Epithelial cell of prostate (primary cell): ENCODE measurements at regions not wholly inside any gene's neighbourhood (a gene's known extent, or its start where the extent isn't known, plus 50 kb on each side); places are given as distances from the start of the nearest gene placed in this dataset.
"Not testable (repeated sequence)": the region's sequence is repeated elsewhere in the genome, so short reads cannot be mapped to it uniquely, and the experiment has no call there.

Source experiments
- DNase-seq: peaks from one replicate; pipeline ENCODE4 v3.0.0-alpha.2; 2011; ENCODE audit warnings: low read depth, low spot score
- H3K27ac ChIP-seq: fragments of 450-650 bp; 2 replicates; pipeline ENCODE4 v1.5.1; 2017; ENCODE audit warnings: mild to moderate bottlenecking

GRCh38 chr9:85487872-85488271 is 253.9 kb downstream of the AGTPBP1 start:
- H3K27ac ChIP-seq: no peak overlapping the region
- DNase-seq: no peak

DNA sequence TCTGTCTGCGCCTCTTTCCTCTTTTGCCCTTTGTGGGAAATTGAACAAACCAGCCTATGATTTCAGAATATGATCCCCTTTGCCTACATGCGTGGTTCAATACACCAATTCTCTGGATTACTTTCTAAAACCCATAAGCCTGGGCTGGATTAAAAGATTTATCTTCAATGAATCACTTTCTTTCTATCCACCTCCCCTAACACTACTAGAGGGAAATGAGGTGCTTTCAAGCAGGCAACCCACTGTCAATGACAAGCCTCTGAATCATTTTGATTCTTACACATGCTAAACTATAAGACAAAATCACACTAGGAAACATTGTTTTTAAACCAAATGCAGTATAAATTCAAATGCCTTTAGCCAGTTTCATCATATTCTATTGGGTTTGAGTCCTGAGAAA is 257.5 kb downstream of the AGTPBP1 start:
- no peak overlapping the region for H3K27ac ChIP-seq
- no peak for DNase-seq

DNA sequence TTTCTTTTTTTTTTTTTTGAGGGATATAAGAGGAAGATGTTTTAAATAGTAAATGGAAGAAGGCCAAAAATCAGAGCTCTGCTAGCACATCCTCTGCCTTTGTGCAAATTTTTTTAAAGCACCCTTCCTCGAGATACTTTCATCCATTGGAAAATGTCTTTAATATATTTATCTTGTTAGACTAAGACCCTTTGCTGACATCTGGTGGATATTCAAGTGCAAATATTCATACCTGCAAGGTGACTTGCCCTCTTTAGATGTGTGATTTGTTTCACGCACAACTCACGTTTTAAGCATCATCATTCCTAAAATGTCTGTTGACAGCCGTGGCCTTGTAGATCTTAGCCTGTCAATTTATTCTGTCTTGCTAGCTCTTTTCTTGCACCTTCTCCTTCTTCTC is 258.5 kb downstream of the AGTPBP1 start:
- no peak for DNase-seq
- H3K27ac ChIP-seq: no peak overlapping the region

DNA sequence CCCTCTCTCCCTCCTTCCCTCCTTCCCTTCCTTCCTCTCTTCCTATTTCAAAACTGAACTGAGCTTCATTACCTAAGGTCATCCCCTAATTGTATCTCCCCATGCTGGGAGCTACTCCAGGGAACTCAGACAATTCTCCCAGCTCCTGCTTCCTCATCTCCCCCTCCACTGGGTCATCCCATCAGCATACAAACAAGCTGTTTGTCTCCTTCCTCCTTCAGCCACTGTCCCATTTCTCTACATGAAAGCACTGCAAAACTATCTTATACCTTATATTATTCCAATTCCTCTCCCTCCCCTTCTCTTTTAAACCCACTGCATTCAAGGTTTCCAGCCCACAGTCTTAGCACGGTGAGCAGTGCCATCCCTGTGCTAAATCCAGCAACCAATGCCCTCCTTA is 262.4 kb downstream of the AGTPBP1 start:
- no peak for DNase-seq
- H3K27ac ChIP-seq: no peak overlapping the region

GRCh38 chr9:85478847-85479246 is 262.9 kb downstream of the AGTPBP1 start:
- no peak for DNase-seq

GRCh38 chr9:85474896-85475295 is 266.9 kb downstream of the AGTPBP1 start:
- not testable (repeated sequence) for H3K27ac ChIP-seq, DNase-seq

More at GRCh38 chr9:85478847-85479246, 262.9 kb downstream of the AGTPBP1 start:
- H3K27ac ChIP-seq: no peak overlapping the region

DNA sequence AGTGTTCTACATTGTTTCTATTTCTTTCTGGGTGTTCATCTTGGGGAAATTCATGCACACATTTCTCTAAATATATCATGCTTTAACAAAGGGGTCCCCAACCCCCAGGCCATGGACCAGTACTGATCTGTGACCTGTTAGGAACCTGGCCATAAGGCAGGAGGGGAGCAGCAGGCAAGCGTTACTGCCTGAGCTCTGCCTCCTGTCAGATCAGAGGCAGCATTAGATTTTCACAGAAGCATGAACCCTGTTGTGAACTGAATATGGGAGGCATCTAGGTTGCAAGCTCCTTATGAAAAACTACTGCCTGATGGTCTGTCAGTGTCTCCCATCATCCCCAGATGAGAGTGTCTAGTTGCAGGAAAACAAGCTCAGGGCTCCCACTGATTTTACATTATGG is 270.0 kb downstream of the AGTPBP1 start:
- DNase-seq: no peak
- no peak overlapping the region for H3K27ac ChIP-seq

DNA sequence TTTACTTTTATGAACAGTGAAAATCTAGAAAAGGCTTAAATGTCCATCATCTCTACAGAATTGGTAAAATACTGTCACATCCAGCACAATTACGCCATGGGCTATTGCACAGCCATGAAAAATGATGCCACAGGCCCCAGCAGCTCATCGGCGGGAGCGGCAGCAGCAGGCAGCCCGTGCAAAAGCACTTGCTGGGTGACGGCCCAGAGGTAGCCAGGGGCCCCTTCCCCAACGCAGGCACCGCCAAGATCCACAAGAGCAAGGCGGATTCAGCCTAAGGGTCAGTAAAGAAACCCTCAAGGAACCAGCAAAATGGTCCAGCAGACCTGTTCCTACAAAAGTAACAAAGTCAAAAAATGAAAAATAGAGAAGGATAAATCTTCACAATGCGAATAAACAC is 272.7 kb downstream of the AGTPBP1 start:
- DNase-seq: no peak
- no peak overlapping the region for H3K27ac ChIP-seq

DNA sequence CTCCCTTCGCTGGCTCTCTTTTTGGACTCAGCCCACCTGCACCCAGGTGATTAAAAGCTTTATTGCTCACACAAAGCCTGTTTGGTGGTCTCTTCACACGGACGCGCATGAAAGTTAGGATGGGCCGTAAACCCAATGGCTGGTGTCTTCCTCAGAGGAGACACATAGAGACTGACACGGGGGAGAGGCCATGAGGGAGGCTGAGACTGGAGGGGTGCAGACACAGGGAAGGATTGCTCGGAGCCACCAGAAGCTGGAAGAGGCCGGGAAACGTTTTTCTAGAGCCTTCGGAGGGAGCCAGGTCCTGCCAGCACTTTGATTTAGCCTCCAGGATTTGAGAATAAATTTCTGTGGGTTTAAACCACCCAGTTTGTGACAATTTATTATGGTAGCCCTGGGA is 274.9 kb downstream of the AGTPBP1 start:
- H3K27ac ChIP-seq: no peak overlapping the region
- DNase-seq: no peak

GRCh38 chr9:85458114-85458864 is 283.5 kb downstream of the AGTPBP1 start:
- not testable (repeated sequence) for DNase-seq, H3K27ac ChIP-seq

GRCh38 chr9:85453850-85454249 is 287.9 kb downstream of the AGTPBP1 start:
- no peak overlapping the region for H3K27ac ChIP-seq
- DNase-seq: no peak

- no peak overlapping the region for H3K27ac ChIP-seq
- no peak for DNase-seq
Observed at GRCh38 chr9:85452841-85453240, 288.9 kb downstream of the AGTPBP1 start.

DNA sequence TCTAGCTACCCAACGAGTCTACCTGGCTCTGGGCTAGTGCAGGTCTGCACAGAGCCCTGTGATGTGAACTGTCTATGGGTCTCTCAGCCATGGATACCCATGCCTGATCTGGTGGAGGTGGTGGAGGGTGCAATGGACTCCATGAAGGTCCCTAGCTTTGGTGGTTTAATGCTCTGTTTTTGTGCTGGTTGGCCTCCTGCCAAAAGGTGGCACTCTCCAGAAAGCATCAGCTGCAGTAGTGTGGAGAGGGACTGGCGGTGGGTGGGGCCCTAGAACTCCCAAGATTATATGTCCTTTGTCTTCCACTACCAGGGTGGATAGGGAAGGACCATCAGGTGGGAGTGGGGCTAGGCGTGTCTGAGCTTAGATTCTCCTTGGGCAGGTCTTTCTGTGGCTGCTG is 290.1 kb downstream of the AGTPBP1 start:
- H3K27ac ChIP-seq: no peak overlapping the region
- no peak for DNase-seq

DNA sequence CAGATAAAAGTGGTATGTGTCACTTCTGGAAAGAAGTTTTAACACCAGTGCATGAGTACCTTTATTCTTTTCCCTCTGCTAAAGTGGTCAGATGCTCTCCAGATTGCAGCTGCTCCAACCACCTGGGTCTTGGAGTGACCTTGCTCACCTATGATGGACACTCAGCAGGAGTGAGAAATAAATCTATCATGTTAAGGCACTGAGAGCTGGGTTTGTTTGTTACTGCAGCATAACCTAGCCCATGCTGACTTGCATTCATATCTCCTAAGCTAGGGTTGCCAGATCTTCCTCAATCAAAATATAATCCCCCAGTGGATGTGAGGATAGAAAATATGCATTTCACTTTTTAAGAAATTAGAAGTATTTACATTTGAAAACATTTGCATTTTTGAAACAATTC is 295.9 kb downstream of the AGTPBP1 start:
- no peak for DNase-seq
- H3K27ac ChIP-seq: no peak overlapping the region

GRCh38 chr9:85444243-85444642 is 297.5 kb downstream of the AGTPBP1 start:
- no peak overlapping the region for H3K27ac ChIP-seq
- no peak for DNase-seq

- H3K27ac ChIP-seq: no peak overlapping the region
- no peak for DNase-seq
Observed at GRCh38 chr9:85443190-85443598, 298.6 kb downstream of the AGTPBP1 start.

GRCh38 chr9:85439791-85440190 is 302.0 kb downstream of the AGTPBP1 start:
- DNase-seq: no peak
- no peak overlapping the region for H3K27ac ChIP-seq

DNA sequence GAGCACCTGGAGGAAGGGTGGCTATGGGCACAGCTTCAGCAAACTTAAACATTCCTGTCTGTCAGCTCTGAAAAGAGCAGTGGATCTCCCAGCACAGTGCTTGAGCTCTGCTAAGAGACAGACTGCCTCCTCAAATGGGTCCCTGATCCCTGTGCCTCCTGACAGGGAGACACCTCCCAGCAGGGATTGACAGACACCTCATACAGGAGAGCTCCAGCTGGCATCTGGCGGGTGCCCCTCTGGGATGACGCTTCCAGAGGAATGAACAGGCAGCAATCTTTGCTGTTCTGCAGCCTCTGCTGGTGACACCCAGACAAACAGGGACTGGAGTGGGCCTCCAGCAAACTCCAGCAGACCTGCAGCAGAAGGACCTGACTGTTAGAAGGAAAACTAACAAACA is 307.8 kb downstream of the AGTPBP1 start:
- H3K27ac ChIP-seq, DNase-seq: not testable (repeated sequence)

GRCh38 chr9:85433551-85433950 is 308.2 kb downstream of the AGTPBP1 start:
- not testable (repeated sequence) for DNase-seq, H3K27ac ChIP-seq

DNA sequence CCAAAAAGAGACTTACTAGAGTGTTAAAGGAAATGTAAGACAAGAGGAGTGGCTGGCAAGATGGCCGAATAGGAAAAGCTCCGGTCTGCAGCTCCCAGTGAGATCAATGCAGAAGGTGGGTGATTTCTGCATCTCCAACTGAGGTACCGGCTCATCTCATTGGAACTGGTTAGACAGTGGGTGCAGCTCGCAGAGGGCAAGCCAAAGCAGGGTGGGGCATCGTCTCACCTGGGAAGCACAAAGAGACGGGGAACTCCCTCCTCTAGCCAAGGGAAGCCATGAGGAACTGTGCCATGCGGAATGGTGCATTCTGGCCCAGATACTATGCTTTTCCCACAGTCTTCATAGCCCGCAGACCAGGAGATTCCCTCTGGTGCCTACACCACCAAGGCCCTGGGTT is 308.7 kb downstream of the AGTPBP1 start:
- no peak overlapping the region for H3K27ac ChIP-seq
- no peak for DNase-seq

- DNase-seq: no peak
- no peak overlapping the region for H3K27ac ChIP-seq
Observed at GRCh38 chr9:85432599-85432998, 309.2 kb downstream of the AGTPBP1 start.

DNA sequence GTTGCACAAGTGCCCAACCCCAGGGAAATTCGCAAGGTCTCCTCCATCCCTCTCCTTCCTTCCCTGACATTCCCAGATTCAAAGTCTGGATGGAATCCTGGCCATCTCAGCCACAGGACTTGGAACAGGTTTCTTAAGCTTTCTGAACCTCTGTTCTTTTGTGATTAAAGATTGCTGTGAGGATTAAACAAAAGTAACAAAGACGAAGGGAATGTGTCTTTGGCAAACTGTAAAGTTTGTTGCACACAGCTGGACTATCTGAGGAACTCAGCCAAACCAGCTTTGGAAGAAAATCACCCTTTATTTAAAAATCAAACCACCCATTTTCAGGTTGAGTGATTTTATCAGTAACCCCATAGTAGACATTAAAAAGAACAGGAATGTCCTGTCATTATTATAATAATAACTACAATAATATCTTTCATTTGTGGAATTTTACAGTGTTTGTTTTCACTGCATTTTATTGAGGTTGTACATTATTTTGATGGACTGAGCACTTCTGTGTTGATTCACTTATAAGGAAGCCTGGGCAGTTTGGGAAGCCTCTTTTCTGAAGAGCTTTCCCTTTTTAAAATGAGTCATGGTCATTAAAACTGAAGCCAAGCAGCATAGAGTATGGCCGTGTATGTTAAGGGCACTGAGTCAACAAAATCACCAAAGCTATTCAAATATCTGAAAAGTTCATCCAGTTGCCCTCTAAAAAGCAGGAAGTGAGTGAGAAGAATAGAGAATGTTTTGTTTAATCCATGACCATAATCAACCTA is 310.2 kb downstream of the AGTPBP1 start:
- no peak overlapping the region for H3K27ac ChIP-seq
- no peak for DNase-seq
